ENCODE measurements at regions not wholly inside any gene's neighbourhood (a gene's known extent, or its start where the extent isn't known, plus 50 kb on each side); places are given as distances from the start of the nearest gene placed in this dataset.

GRCh38 chr17:68131456-68131855, 95.9 kb downstream of the KPNA2 start (continued):
- TF ChIP-seq PBX3 (IDR thresholded peaks at IDR 0.05) = no peak

- H3K4me2 ChIP-seq = no peak overlapping the region
- no peaks in the 10 kb centered on the region for H3K27me3 ChIP-seq (ENCODE audit: insufficient read depth)
- no peak overlapping the region for H3K27ac ChIP-seq (ENCODE audit: low read depth in 2 of 2, low read length in 1 of 2)
- peaks cover 0 to 3% of the 10 kb centered on the region in 2 experiments; a peak in 1 of 4 replicates for H3K4me1 ChIP-seq (ENCODE audit: control insufficient read depth in 1 of 2, insufficient read depth in 2 of 2, low read depth in 1 of 2, low read length in 1 of 2)
- no peaks in the 10 kb centered on the region for H4K20me1 ChIP-seq (ENCODE audit: insufficient read depth)
- H3K36me3 ChIP-seq (replicated peaks in 1 of 2; ENCODE audit: control insufficient read depth in 1 of 2, insufficient read depth in 2 of 2, low read length in 1 of 2) = peaks cover 14 to 25% of the 10 kb centered on the region in 2 experiments
- POLR2A ChIA-PET = no interaction called here
- no peak overlapping the region for H3K9ac ChIP-seq
- H3K9me3 ChIP-seq = no peaks in the 10 kb centered on the region
- no peaks in the 10 kb centered on the region for H3K79me2 ChIP-seq (ENCODE audit: insufficient read depth)
- WGBS (ENCODE audit: low lambda C conversion rate) = 93% methylated on average over 11 of the region's 11 CpGs
- no peaks in the 10 kb centered on the region for H3K9me2 ChIP-seq
- no peak for TF ChIP-seq MXI1 (IDR thresholded peaks at IDR 0.05; ENCODE audit: low read depth, low read length)
- TF ChIP-seq IRF3 (IDR thresholded peaks at IDR 0.05; ENCODE audit: low read depth, low read length) = no peak
- TF ChIP-seq USF2 (IDR thresholded peaks at IDR 0.05; ENCODE audit: borderline replicate concordance, low read depth, low read length) = no peak
- TF ChIP-seq RCOR1 (IDR thresholded peaks at IDR 0.05; ENCODE audit: low read length) = no peak
- no peak for TF ChIP-seq CHD2 (IDR thresholded peaks at IDR 0.05; ENCODE audit: low read length, partially characterized antibody)
- TF ChIP-seq JUND (IDR thresholded peaks at IDR 0.05) = no peak
- no peak for TF ChIP-seq MEF2A (IDR thresholded peaks at IDR 0.05; ENCODE audit: borderline replicate concordance, low read depth)
- no peak for TF ChIP-seq SIN3A (IDR thresholded peaks at IDR 0.05; ENCODE audit: borderline replicate concordance, low read depth, low read length)
- TF ChIP-seq GABPA (IDR thresholded peaks at IDR 0.05; ENCODE audit: low read depth) = no peak
- no peak for TF ChIP-seq NFIC (IDR thresholded peaks at IDR 0.05; ENCODE audit: borderline replicate concordance)
- H3F3A ChIP-seq (replicated peaks; ENCODE audit: insufficient read depth) = no peaks in the 10 kb centered on the region
- H2AFZ ChIP-seq (ENCODE audit: low read depth) = no peak overlapping the region
- no peak overlapping the region for H3K4me3 ChIP-seq (ENCODE audit: low read depth in 2 of 2, low read length in 1 of 2)
- CTCF ChIA-PET = no interaction called here
- DNase-seq = no peak
Observed at GRCh38 chr17:68133346-68134045, 98.0 kb downstream of the KPNA2 start.

- Histone ChIP-seq H3K4me3 (ENCODE audit: low read depth in 2 of 2, low read length in 1 of 2) (no peak overlapping the region), H3K27ac (ENCODE audit: low read depth in 2 of 2, low read length in 1 of 2) (no peak overlapping the region), H3K9me3 (no peaks in the 10 kb centered on the region), H3K4me2 (no peak overlapping the region), H3F3A (replicated peaks; ENCODE audit: insufficient read depth) (no peaks in the 10 kb centered on the region), H3K36me3 (replicated peaks in 1 of 2; ENCODE audit: control insufficient read depth in 1 of 2, insufficient read depth in 2 of 2, low read length in 1 of 2) (peaks cover 14 to 22% of the 10 kb centered on the region in 2 experiments), H3K4me1 (ENCODE audit: control insufficient read depth in 1 of 2, insufficient read depth in 2 of 2, low read depth in 1 of 2, low read length in 1 of 2) (peaks cover 0 to 3% of the 10 kb centered on the region in 2 experiments; a peak in 1 of 4 replicates), H3K9me2 (no peaks in the 10 kb centered on the region), H2AFZ (ENCODE audit: low read depth) (no peak overlapping the region), H3K27me3 (ENCODE audit: insufficient read depth) (no peaks in the 10 kb centered on the region), H4K20me1 (ENCODE audit: insufficient read depth) (no peaks in the 10 kb centered on the region), H3K9ac (no peak overlapping the region), H3K79me2 (ENCODE audit: insufficient read depth) (no peaks in the 10 kb centered on the region)
- ChIA-PET POLR2A (no interaction called here), CTCF (no interaction called here)
- no peak for DNase-seq
- WGBS (ENCODE audit: low lambda C conversion rate) = 93% methylated on average over 21 of the region's 23 CpGs
- TF ChIP-seq YY1 (IDR thresholded peaks at IDR 0.05; ENCODE audit: low read depth) (no peak), CHD2 (IDR thresholded peaks at IDR 0.05; ENCODE audit: low read length, partially characterized antibody) (no peak), TEAD4 (IDR thresholded peaks at IDR 0.05; ENCODE audit: borderline replicate concordance, insufficient read depth) (no peak), MXI1 (IDR thresholded peaks at IDR 0.05; ENCODE audit: low read depth, low read length) (no peak), RXRA (IDR thresholded peaks at IDR 0.05; ENCODE audit: borderline replicate concordance, low read depth) (no peak), MAX (IDR thresholded peaks at IDR 0.05; ENCODE audit: low read depth) (no peak), GATA2 (CRISPR knock-in tag; IDR thresholded peaks at IDR 0.05) (no peak), USF1 (IDR thresholded peaks at IDR 0.05; ENCODE audit: borderline replicate concordance, low read depth) (no peak), RAD21 (IDR thresholded peaks at IDR 0.05; ENCODE audit: low read length) (no peak), ELF1 (IDR thresholded peaks at IDR 0.05) (no peak), TAF1 (IDR thresholded peaks at IDR 0.05; ENCODE audit: borderline replicate concordance, low read depth, low read length) (no peak)
Observed at GRCh38 chr17:68134046-68134637, 98.6 kb downstream of the KPNA2 start.

Data from SK-N-SH (cell line).